ENCODE measurements at regions not wholly inside any gene's neighbourhood (a gene's known extent, or its start where the extent isn't known, plus 50 kb on each side); places are given as distances from the start of the nearest gene placed in this dataset.
"Not testable (repeated sequence)": the region's sequence is repeated elsewhere in the genome, so short reads cannot be mapped to it uniquely, and the experiment has no call there.

- ATAC-seq (peak; percentile 28), DNase-seq (no peak)
- H3K27ac Mint-ChIP-seq = no peak overlapping the region
- no peaks in the 10 kb centered on the region for H3K4me1 Mint-ChIP-seq
- peaks cover 0 to 5% of the 10 kb centered on the region in 2 donors for H3K9me3 Mint-ChIP-seq
- no peaks in the 10 kb centered on the region for H3K27me3 Mint-ChIP-seq
- H3K4me3 Mint-ChIP-seq = no peak overlapping the region
Observed at GRCh38 chr5:84961193-84961592, 576.5 kb upstream of the EDIL3 start.

- Mint-ChIP-seq H3K9me3 (peaks cover 0 to 5% of the 10 kb centered on the region in 2 donors), H3K4me3 (no peak overlapping the region), H3K4me1 (no peaks in the 10 kb centered on the region), H3K27ac (no peak overlapping the region), H3K27me3 (no peaks in the 10 kb centered on the region)
- ATAC-seq = no peak
- no peak for DNase-seq
Observed at GRCh38 chr5:84961903-84962302, 577.2 kb upstream of the EDIL3 start.

- no peak overlapping the region for H3K4me3 Mint-ChIP-seq
- no peak overlapping the region for H3K27ac Mint-ChIP-seq
- DNase-seq (no peak), ATAC-seq (no peak)
- H3K4me1 Mint-ChIP-seq = no peaks in the 10 kb centered on the region
- peaks cover 0 to 6% of the 10 kb centered on the region in 2 donors for H3K9me3 Mint-ChIP-seq
- H3K27me3 Mint-ChIP-seq = no peaks in the 10 kb centered on the region
Observed at GRCh38 chr5:84983093-84983492, 598.4 kb upstream of the EDIL3 start.

DNA sequence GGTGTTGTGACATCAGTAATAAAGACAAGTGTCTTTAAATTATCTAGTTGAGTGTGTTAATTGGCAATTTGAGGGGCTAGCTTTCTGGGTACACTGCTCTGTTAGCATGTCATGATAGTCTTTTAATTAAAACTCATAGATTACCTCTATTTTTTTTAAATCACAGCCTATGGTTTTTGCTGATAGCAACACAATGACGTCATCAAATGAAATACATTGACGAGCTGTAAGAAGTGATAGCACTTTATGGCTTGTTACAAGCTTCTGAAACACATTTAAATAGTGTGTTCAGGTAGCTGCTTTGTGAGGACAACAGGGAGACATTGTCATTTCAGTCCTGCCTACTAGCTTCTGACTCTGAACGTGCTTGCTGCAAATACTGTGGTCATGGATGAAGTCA is 600.5 kb upstream of the EDIL3 start:
- H3K27ac Mint-ChIP-seq = no peak overlapping the region
- ATAC-seq (no peak), DNase-seq (no peak)
- H3K9me3 Mint-ChIP-seq = peaks cover 0 to 6% of the 10 kb centered on the region in 2 donors
- no peaks in the 10 kb centered on the region for H3K4me1 Mint-ChIP-seq
- H3K4me3 Mint-ChIP-seq = no peak overlapping the region
- no peaks in the 10 kb centered on the region for H3K27me3 Mint-ChIP-seq

DNA sequence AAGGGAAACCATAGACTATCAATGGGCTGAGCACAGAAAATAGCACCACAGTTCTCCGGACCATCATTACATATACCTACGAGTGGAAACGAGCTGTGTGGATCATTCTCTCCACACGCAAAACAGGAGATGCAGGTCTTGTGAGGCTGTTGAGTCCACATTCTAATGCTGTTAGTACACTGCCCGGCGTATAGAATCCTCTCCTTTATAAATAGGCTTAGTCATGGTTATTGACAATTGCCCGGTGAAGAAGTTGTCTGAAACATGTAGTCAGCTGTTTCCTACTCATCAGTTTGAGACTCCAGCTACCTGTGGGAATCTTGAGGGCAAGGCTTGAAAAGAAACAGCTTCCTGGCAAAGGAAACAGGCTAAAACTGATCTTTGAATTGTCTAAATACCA is 602.0 kb upstream of the EDIL3 start:
- Mint-ChIP-seq H3K4me1 (no peaks in the 10 kb centered on the region), H3K4me3 (no peak overlapping the region), H3K27ac (no peak overlapping the region), H3K9me3 (no peaks in the 10 kb centered on the region), H3K27me3 (no peaks in the 10 kb centered on the region)
- ATAC-seq (no peak), DNase-seq (no peak)

- Mint-ChIP-seq H3K27me3 (no peaks in the 10 kb centered on the region), H3K9me3 (peaks cover 0 to 13% of the 10 kb centered on the region in 2 donors), H3K27ac (no peak overlapping the region), H3K4me1 (no peaks in the 10 kb centered on the region), H3K4me3 (no peak overlapping the region)
- ATAC-seq = no peak
- DNase-seq = no peak
Observed at GRCh38 chr5:85000671-85001070, 616.0 kb upstream of the EDIL3 start.

DNA sequence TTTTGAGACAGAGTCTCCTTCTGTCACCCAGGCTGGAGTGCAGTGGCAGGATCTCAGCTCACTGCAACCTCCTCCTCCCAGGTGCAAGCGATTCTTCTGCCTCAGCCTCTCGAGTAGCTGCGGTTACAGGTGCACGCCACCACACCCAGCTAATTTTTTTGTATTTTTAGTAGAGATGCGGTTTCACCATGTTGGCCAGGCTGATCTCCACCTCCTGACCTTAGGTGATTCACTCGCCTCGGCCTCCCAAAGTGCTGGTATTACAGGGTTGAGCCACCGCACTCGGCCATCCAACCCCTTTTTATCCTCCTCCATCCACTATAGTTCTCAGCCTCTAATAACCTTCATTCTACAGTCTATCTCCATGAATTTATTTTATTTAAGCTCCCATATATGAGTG is 617.3 kb upstream of the EDIL3 start:
- not testable (repeated sequence) for ATAC-seq, H3K4me1 Mint-ChIP-seq, H3K9me3 Mint-ChIP-seq, H3K27me3 Mint-ChIP-seq, DNase-seq, H3K27ac Mint-ChIP-seq, H3K4me3 Mint-ChIP-seq

DNA sequence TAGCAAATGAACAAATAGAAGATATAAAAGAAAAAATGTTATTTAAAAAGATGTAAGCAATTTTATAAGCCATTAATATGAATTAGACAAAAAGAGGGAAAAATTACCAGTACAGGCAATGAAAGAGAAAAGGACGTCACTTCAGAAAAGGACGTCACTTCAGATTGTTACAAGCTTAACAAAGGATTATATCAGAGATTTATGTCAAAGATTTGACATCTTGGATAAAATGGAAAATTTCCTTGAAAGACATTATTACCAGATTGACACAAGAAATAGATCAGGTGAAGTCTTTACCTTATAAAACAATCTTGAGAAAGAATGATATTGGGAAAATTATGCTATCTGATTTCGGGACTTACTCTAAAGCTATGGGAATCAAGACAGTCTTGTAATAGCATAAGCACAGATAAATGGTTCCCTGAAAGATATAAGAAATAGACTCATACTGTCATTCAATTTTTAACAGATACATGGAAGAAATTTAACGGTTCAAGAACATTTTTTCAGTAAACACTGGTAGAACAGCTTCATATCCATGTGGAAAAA is 625.4 kb upstream of the EDIL3 start:
- ATAC-seq (no peak), DNase-seq (no peak)
- no peak overlapping the region for H3K4me3 Mint-ChIP-seq
- H3K9me3 Mint-ChIP-seq = peaks cover 4 to 8% of the 10 kb centered on the region in 2 donors
- no peaks in the 10 kb centered on the region for H3K4me1 Mint-ChIP-seq
- H3K27me3 Mint-ChIP-seq = no peaks in the 10 kb centered on the region
- no peak overlapping the region for H3K27ac Mint-ChIP-seq

GRCh38 chr5:85017261-85017660 is 632.6 kb upstream of the EDIL3 start:
- DNase-seq = no peak

DNA sequence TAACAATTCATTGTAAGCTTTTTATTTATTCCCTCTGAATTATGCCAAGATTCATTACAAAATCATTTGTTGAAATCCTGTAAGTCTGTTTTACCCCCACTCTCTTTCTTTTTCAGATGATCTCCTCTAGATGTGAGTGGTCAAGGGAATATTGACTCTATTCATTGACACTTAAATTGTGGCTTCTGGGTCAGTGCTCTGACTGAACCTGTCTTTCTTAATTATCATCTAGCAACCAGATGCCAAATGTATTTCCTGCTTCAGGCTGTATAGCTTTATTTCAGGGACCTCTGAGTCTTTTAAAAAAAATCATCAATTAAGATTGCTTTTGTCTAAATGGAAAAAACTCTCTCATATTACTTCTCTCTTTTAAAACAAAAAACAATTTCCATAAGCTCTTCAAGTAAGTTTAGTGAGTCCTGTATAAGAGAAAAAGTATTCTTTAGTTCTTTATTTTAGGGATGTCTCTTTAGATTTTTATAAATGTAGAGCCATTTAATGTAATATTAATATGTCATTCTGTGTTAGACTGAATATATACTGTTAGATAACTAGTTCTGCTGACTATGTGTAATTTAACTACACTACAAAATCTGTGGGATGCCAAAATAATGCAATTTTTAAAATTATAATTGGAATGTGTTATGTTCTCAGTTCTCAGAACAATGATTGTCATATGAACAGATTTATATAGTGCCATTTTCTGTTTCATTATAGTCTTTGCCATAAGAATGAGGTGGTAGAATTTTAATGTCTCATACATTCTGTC is 645.8 kb upstream of the EDIL3 start:
- Mint-ChIP-seq H3K27ac (no peak overlapping the region), H3K27me3 (no peaks in the 10 kb centered on the region), H3K4me1 (no peaks in the 10 kb centered on the region), H3K9me3 (no peaks in the 10 kb centered on the region), H3K4me3 (no peak overlapping the region)
- ATAC-seq (no peak), DNase-seq (no peak)

More at GRCh38 chr5:85017261-85017660, 632.6 kb upstream of the EDIL3 start:
- no peak overlapping the region for H3K27ac Mint-ChIP-seq
- no peaks in the 10 kb centered on the region for H3K4me1 Mint-ChIP-seq
- H3K4me3 Mint-ChIP-seq = no peak overlapping the region
- H3K27me3 Mint-ChIP-seq = no peaks in the 10 kb centered on the region
- no peak for ATAC-seq
- peaks cover 3 to 12% of the 10 kb centered on the region in 2 donors for H3K9me3 Mint-ChIP-seq

- Mint-ChIP-seq H3K4me1 (no peaks in the 10 kb centered on the region), H3K27ac (no peak overlapping the region), H3K9me3 (no peaks in the 10 kb centered on the region), H3K4me3 (no peak overlapping the region), H3K27me3 (no peaks in the 10 kb centered on the region)
- no peak for ATAC-seq
- no peak for DNase-seq
Observed at GRCh38 chr5:85049020-85049419, 664.3 kb upstream of the EDIL3 start.

DNA sequence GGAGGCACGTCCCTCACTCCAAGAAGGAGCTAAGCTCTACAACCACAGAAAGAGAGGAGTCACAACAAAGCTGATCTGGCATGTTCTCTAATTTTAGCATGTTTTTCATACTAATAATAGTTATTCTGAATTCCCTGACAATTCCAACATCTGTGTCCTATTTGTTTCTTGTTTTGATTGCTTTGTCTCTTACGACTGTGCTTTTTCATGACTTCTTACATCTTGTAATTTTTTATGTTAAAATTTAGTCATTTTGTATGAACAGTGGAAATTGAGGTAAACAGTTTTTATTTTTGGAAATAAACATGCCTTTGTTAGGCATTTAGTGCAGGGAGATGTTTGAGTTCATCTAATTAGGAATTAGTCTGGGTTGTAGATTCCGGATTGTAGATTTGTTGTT is 668.1 kb upstream of the EDIL3 start:
- H3K4me1 Mint-ChIP-seq = no peaks in the 10 kb centered on the region
- H3K27ac Mint-ChIP-seq = no peak overlapping the region
- DNase-seq (no peak), ATAC-seq (no peak)
- no peak overlapping the region for H3K4me3 Mint-ChIP-seq
- H3K9me3 Mint-ChIP-seq = peaks cover 3 to 7% of the 10 kb centered on the region in 2 donors
- H3K27me3 Mint-ChIP-seq = no peaks in the 10 kb centered on the region

DNA sequence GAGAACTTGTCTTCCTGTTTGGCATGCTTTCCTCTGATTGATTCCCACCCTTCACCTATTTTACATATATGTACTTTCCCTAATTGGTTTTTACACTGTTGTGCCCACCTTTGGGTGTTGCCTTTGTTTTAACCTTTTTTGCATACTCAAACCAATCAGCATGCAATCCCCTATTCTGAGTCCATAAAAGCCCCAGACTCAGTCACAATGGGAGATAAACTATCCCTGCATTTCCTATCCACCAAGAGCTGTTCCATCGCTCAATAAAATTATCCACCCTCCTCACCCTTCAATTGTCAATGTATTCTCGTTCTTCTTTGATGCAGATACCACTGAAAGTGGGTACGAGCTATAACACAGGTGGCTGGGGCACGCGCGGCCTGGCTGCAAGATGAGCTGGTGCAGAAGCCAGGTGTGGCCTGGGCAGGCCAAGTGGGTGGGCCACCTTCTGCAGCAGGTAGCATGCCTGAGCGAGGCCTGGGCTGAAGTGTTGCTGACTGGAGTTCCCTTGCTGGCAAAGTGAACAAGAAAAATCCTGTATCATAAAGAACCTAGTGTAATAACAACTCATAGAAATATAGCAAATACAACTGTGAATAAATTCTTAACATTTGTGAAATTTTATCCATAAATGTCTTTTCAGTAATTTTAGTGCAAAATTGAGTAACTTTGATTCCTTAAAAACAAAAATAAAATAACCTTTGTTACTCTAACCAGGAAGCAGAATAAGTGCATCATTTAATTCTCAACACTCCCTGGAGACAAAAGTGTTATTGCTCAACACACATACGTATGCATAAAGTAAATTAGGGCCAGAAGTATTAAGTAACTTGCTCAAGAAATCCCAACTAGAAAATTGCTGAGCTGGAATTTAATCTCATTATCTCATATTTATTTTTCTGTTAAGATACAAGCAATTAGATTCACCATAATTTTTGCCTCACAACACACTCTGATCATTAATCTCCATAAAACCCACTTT is 685.3 kb upstream of the EDIL3 start:
- H3K4me1 Mint-ChIP-seq = no peaks in the 10 kb centered on the region
- H3K27me3 Mint-ChIP-seq = no peaks in the 10 kb centered on the region
- DNase-seq (no peak), ATAC-seq (no peak)
- H3K4me3 Mint-ChIP-seq = no peak overlapping the region
- no peaks in the 10 kb centered on the region for H3K9me3 Mint-ChIP-seq
- no peak overlapping the region for H3K27ac Mint-ChIP-seq

DNA sequence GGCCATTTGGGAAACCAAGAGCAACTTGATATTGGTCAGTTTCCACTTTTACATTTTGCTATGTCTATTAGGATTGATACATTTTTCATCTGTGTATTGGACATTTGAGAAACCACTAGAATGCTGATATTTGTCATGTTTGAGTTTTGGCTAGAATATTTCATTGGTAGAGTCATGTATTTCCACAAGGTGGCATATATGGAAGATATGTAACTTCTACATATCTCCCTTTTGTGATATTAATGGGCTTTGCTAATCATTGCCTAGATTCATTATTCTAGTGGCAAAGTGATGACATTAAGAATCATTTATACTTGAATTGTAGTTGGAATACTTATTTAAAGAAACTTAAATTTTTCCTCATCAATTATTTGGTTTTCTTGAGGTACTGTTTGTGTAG is 692.9 kb upstream of the EDIL3 start:
- H3K27me3 Mint-ChIP-seq = no peaks in the 10 kb centered on the region
- H3K4me3 Mint-ChIP-seq = no peak overlapping the region
- ATAC-seq = no peak
- no peaks in the 10 kb centered on the region for H3K4me1 Mint-ChIP-seq
- no peak for DNase-seq
- H3K27ac Mint-ChIP-seq = no peak overlapping the region
- H3K9me3 Mint-ChIP-seq = no peaks in the 10 kb centered on the region

- Mint-ChIP-seq H3K4me3 (no peak overlapping the region), H3K27me3 (no peaks in the 10 kb centered on the region), H3K27ac (no peak overlapping the region), H3K9me3 (peaks cover 7 to 23% of the 10 kb centered on the region in 2 donors), H3K4me1 (no peaks in the 10 kb centered on the region)
- DNase-seq = no peak
- ATAC-seq = no peak
Observed at GRCh38 chr5:85096421-85096820, 711.7 kb upstream of the EDIL3 start.

- H3K27me3 Mint-ChIP-seq = no peaks in the 10 kb centered on the region
- DNase-seq (no peak), ATAC-seq (no peak)
- H3K4me3 Mint-ChIP-seq = no peak overlapping the region
- no peak overlapping the region for H3K27ac Mint-ChIP-seq
- no peaks in the 10 kb centered on the region for H3K4me1 Mint-ChIP-seq
- H3K9me3 Mint-ChIP-seq = no peaks in the 10 kb centered on the region
Observed at GRCh38 chr5:85108471-85108870, 723.8 kb upstream of the EDIL3 start.

All from stimulated activated naive CD8-positive, alpha-beta T cell treated with anti-CD3 and anti-CD28 coated beads, Interleukin-15, amount 100 ng/mL, for 72 hours (primary cell).